ENCODE measurements at regions not wholly inside any gene's neighbourhood (a gene's known extent, or its start where the extent isn't known, plus 50 kb on each side); places are given as distances from the start of the nearest gene placed in this dataset.

DNA sequence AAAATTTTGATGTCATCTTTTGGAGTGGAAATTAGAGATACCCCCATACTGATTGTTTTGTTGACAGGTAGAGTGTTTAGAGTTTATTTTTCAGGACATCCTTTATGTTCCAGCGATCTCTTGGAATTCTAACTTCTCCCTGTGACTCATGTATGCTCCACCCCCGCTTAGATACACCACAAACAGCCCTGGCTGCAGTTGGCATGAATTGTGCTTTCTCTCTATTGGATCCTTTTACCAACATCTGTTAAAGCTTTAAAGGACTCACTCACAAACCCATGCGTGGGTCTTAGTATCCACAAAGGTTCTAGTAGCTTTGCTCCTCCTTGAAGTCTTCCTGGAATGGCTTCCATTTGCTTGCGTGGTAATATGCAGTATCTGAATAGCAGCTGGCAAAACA lies 409.5 kb upstream of the POU3F3 start:
- no peak for TF ChIP-seq POLR2A (IDR thresholded peaks at IDR 0.05; ENCODE audit: low read length)
- no peak for TF ChIP-seq GATA1 (IDR thresholded peaks at IDR 0.05; ENCODE audit: low read depth, low read length)
